ENCODE measurements at regions not wholly inside any gene's neighbourhood (a gene's known extent, or its start where the extent isn't known, plus 50 kb on each side); places are given as distances from the start of the nearest gene placed in this dataset.

GRCh38 chr6:48417927-48418326 lies 306.9 kb upstream of the PTCHD4 start:
- Histone ChIP-seq H3K79me2 (ENCODE audit: control insufficient read depth, insufficient read depth, low read length) (no peaks in the 10 kb centered on the region), H3K27ac (ENCODE audit: control insufficient read depth, insufficient read depth, low read length) (no peak overlapping the region), H3K36me3 (ENCODE audit: control insufficient read depth in 2 of 2, extremely low read depth in 1 of 2, insufficient read depth in 2 of 2, low read length in 2 of 2) (no peaks in the 10 kb centered on the region), H3K27me3 (ENCODE audit: control insufficient read depth, extremely low read depth, insufficient read depth, low read length) (no peaks in the 10 kb centered on the region), H3K4me3 (ENCODE audit: control insufficient read depth in 2 of 3, extremely low read depth in 1 of 3, insufficient read depth in 2 of 3, low read depth in 1 of 3, low read length in 3 of 3) (no peak overlapping the region), H3K4me2 (ENCODE audit: control insufficient read depth, extremely low read depth, insufficient read depth, low read depth, low read length) (no peak overlapping the region), H3K4me1 (ENCODE audit: control insufficient read depth, extremely low read depth, insufficient read depth, low read length) (no peaks in the 10 kb centered on the region), H3K9me3 (ENCODE audit: control insufficient read depth, low read depth, low read length) (no peaks in the 10 kb centered on the region), H2AFZ (ENCODE audit: control insufficient read depth, low read length) (no peak overlapping the region), H4K20me1 (ENCODE audit: control insufficient read depth, extremely low read depth, insufficient read depth, low read length) (no peaks in the 10 kb centered on the region), H3K9ac (ENCODE audit: control insufficient read depth, extremely low read depth, insufficient read depth, low read length) (no peak overlapping the region), H3K9me1 (ENCODE audit: control insufficient read depth, extremely low read depth, insufficient read depth, low read length) (no peaks in the 10 kb centered on the region)
- FAIRE-seq = no peak
- no peak for DNase-seq (ENCODE audit: low read depth, low spot score)
- dilution Hi-C loops (cut with MboI; ENCODE audit: extremely low pct_ligation_motif_present, low sequenced_read_pairs) = no loop called here
- no peak for TF ChIP-seq CTCF (optimal IDR thresholded peaks at IDR 0.05 in 1 of 3, IDR thresholded peaks at IDR 0.05 in 1 of 3, conservative IDR thresholded peaks at IDR 0.05 in 1 of 3; ENCODE audit: extremely low read depth in 1 of 3, insufficient read depth in 2 of 3, low read length in 3 of 3)

GRCh38 chr6:48412656-48413055 lies 301.7 kb upstream of the PTCHD4 start:
- no peaks in the 10 kb centered on the region for H3K36me3 ChIP-seq (ENCODE audit: control insufficient read depth in 2 of 2, extremely low read depth in 1 of 2, insufficient read depth in 2 of 2, low read length in 2 of 2)
- H3K27me3 ChIP-seq (ENCODE audit: control insufficient read depth, extremely low read depth, insufficient read depth, low read length) = no peaks in the 10 kb centered on the region
- H3K4me3 ChIP-seq (ENCODE audit: control insufficient read depth in 2 of 3, extremely low read depth in 1 of 3, insufficient read depth in 2 of 3, low read depth in 1 of 3, low read length in 3 of 3) = no peak overlapping the region
- H3K4me2 ChIP-seq (ENCODE audit: control insufficient read depth, extremely low read depth, insufficient read depth, low read depth, low read length) = no peak overlapping the region
- H3K9me1 ChIP-seq (ENCODE audit: control insufficient read depth, extremely low read depth, insufficient read depth, low read length) = no peaks in the 10 kb centered on the region
- no peak overlapping the region for H3K9ac ChIP-seq (ENCODE audit: control insufficient read depth, extremely low read depth, insufficient read depth, low read length)
- dilution Hi-C loops (cut with MboI; ENCODE audit: extremely low pct_ligation_motif_present, low sequenced_read_pairs) = no loop called here
- H3K27ac ChIP-seq (ENCODE audit: control insufficient read depth, insufficient read depth, low read length) = no peak overlapping the region
- DNase-seq (ENCODE audit: low read depth, low spot score) (no peak), FAIRE-seq (no peak)
- TF ChIP-seq EZH2 (IDR thresholded peaks at IDR 0.05; ENCODE audit: low read length) (no peak), CTCF (optimal IDR thresholded peaks at IDR 0.05 in 1 of 3, IDR thresholded peaks at IDR 0.05 in 1 of 3, conservative IDR thresholded peaks at IDR 0.05 in 1 of 3; ENCODE audit: extremely low read depth in 1 of 3, insufficient read depth in 2 of 3, low read length in 3 of 3) (no peak)
- H3K79me2 ChIP-seq (ENCODE audit: control insufficient read depth, insufficient read depth, low read length) = no peaks in the 10 kb centered on the region
- H3K9me3 ChIP-seq (ENCODE audit: control insufficient read depth, low read depth, low read length) = no peaks in the 10 kb centered on the region
- no peaks in the 10 kb centered on the region for H3K4me1 ChIP-seq (ENCODE audit: control insufficient read depth, extremely low read depth, insufficient read depth, low read length)
- no peak overlapping the region for H2AFZ ChIP-seq (ENCODE audit: control insufficient read depth, low read length)
- H4K20me1 ChIP-seq (ENCODE audit: control insufficient read depth, extremely low read depth, insufficient read depth, low read length) = no peaks in the 10 kb centered on the region

All from keratinocyte (primary cell).